ENCODE measurements at regions not wholly inside any gene's neighbourhood (a gene's known extent, or its start where the extent isn't known, plus 50 kb on each side); places are given as distances from the start of the nearest gene placed in this dataset.
"Not testable (repeated sequence)": the region's sequence is repeated elsewhere in the genome, so short reads cannot be mapped to it uniquely, and the experiment has no call there.

- DNase-seq (ENCODE audit: low spot score), result not testable (repeated sequence)
These were observed 760.3 kb downstream of the TTLL7 start for GRCh38 chr1:83238654-83239053.

GRCh38 chr1:83219788-83220187 is 779.1 kb downstream of the TTLL7 start:
- not testable (repeated sequence) for DNase-seq (ENCODE audit: low spot score)

DNA sequence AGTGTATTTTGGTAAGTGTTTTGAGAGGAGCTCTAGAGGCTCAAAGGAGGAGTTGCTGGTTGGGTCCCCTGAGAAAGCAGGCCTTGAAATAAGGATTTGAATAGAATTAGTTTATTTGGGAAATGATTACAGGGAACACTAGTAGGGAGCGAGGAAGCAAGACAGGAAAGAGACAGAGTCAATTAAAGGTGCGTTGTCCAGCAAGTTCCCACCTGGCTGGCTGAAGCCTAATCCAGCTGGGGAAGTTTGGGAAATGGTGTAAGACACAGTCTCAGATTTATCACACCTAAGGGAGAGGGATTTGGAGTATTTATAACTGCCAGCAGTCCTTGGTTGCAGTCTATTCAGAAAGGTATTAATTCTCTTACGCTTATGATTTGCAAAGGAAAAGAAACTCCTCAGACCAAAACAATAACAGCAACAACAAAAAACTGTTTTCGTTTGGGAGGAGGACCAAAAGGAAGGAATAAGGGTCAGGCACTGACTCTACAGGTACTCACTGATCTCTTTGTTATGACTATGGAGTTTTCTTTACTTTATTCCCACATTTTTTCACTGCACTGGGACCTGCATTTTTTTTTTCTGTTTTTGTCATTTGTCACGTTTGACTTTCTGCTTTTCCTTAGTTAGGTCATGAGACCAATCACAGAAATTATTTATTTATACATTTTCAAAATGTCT is 780.8 kb downstream of the TTLL7 start:
- not testable (repeated sequence) for DNase-seq (ENCODE audit: low spot score)

DNA sequence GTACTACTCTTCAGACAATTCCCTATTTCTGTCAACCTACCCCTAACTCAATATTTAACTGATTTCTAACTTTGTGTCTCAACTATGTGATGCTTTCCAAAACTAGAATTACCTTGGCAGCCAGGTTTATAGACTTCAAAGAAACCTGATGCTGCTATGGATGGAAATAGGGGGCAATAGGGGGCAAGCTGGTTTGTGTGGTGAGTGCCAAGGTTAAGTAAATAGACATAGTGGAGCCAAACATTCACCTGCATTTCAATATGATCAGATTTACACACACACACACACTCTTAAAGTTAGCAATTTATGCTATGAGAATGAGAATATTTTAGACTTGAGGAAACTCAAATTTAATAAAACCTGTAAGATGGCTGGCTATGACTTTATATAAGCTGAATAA is 784.6 kb downstream of the TTLL7 start:
- DNase-seq (ENCODE audit: low spot score), result not testable (repeated sequence)

DNA sequence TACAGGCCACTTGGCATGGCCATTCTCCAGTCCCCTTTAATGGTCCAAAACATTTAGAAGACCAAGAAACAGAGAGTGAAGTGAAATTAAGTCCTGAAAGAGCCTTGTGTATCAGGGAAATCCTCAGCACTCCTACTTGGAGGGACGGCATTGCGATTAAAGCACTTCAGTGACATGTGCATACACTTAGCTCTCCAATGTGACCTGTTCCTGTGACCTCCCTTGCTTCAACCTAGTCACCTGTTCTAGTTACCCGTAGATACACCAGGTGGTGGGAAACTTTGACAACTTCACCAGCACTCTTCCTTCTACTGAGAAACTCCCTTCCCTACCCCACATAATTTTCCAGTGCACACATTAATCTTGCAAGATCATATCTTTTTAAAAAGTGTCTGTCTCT is 785.3 kb downstream of the TTLL7 start:
- DNase-seq (ENCODE audit: low spot score), result not testable (repeated sequence)

GRCh38 chr1:83212033-83212432 is 786.9 kb downstream of the TTLL7 start:
- DNase-seq (ENCODE audit: low spot score), result not testable (repeated sequence)

GRCh38 chr1:83208540-83208939 is 790.4 kb downstream of the TTLL7 start:
- DNase-seq (ENCODE audit: low spot score), result not testable (repeated sequence)

DNA sequence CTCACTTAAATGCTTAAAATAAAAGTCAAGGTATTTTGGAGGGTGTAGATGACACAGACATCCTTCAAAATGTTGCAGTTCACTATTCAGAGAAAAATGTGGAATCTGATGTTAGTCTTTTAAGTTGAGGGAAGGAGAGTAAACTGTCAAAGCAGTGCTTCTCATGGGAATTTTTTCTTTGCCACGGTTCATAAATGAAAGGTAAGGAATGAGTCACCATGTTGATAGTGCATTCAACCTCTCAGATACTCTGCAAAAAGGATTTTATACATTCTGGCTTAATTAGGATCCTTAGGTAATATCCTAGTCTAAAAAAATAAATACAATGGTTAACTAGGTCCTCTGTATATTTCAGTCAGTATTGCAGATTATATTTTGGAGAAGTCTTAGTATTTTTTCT is 804.3 kb downstream of the TTLL7 start:
- DNase-seq (ENCODE audit: low spot score), result not testable (repeated sequence)

DNA sequence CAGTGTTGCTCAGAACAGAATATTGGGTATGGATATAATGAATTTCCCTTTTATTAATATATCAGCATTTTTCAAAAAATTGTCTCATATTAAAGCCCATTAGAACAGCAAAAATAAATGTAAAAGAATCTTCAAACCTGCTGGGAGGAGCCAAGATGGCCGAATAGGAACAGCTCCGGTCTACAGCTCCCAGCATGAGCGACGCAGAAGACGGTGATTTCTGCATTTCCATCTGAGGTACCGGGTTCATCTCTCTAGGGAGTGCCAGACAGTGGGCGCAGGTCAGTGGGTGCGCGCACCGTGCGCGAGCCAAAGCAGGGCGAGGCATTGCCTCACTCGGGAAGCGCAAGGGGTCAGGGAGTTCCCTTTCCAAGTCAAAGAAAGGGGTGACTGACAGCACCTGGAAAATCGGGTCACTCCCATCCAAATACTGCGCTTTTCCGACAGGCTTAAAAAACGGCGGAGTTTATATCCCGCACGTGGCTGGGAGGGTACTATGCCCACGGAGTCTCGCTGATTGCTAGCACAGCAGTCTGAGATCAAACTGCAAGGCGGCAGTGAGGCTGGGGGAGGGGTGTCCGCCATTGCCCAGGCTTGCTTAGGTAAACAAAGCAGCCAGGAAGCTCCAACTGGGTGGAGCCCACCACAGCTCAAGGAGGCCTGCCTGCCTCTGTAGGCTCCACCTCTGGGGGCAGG is 816.8 kb downstream of the TTLL7 start:
- DNase-seq (ENCODE audit: low spot score), result not testable (repeated sequence)

GRCh38 chr1:83180621-83181020 is 818.3 kb downstream of the TTLL7 start:
- not testable (repeated sequence) for DNase-seq (ENCODE audit: low spot score)

GRCh38 chr1:83167634-83168033 is 831.3 kb downstream of the TTLL7 start:
- DNase-seq (ENCODE audit: low spot score), result not testable (repeated sequence)

- not testable (repeated sequence) for DNase-seq (ENCODE audit: low spot score)
These were observed 835.0 kb downstream of the TTLL7 start for GRCh38 chr1:83163879-83164475.

- DNase-seq (ENCODE audit: low spot score), result not testable (repeated sequence)
These were observed 840.0 kb downstream of the TTLL7 start for GRCh38 chr1:83158924-83159323.

DNA sequence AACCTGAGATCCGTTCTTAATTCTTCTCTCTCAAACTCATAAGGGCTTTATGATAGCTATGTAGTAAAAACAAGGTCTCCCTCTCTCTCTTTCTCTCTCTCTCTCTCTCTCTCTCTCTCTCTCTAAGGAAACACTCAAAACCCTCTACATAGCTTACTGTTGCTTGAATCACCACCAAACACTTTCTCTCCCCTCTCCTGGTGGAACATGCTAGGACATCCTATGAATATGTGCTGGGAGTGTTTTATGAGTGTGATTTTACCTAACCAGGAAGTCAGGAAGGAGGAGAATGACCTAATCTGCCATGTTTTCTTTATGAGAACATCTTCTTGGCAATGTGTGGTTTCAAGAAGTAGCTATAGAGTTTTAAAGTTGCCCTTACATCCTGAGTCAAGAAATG is 844.6 kb downstream of the TTLL7 start:
- peak; percentile 11 for DNase-seq (ENCODE audit: low spot score)

DNA sequence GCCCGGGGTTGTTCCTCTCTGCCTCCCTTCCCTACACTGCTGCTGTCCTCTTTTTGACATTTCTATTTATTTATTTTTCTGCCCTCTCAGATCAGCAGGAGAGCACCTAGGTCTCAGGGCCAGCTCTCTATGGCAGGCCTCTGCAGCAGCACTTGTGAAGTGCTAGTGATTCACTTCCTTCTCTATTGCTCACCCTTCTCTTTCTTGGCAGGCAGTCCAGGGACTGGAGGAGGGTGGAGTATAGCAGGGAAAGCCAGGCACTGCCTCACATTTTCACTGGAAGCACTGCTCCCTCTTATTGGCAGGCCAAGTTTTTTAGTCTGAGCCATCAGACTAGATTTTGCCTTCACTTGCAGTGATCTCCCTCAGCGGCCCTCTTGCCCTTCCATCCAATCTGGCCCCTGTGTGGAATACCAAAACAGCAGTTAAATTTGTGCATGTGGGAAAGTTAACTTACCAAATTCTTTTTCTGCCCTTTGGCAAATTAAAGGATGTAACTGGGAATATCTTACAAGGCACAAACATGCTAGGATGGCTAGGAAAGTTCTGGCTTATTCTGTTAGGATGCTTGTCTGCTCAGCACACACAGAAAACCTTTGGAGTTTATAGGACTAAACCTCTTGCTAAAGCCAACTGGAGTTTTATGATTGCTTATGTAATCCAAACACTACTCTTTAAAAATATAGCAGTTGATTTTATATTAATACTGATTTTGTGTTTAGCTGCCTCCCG is 847.6 kb downstream of the TTLL7 start:
- peak; percentile 48 for DNase-seq (ENCODE audit: low spot score)

DNA sequence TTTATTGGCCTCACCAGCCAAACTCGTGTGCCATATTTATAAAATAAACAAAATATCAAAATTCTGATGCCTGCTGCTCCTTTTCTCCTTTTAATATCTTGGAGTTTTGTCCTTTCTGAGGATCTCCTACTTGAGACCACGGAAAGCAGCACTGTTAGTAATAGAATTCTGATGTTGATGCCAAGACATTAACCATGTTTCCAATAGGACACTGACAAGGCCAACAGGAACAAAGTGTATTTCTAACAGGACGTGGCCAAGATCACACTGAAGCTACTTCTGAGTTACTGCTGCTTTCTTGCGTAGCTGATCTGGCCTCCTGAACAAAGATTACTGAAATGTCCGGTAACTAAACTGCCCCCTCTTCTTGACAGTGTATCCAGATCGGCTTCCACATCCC is 848.5 kb downstream of the TTLL7 start:
- not testable (repeated sequence) for DNase-seq (ENCODE audit: low spot score)

DNA sequence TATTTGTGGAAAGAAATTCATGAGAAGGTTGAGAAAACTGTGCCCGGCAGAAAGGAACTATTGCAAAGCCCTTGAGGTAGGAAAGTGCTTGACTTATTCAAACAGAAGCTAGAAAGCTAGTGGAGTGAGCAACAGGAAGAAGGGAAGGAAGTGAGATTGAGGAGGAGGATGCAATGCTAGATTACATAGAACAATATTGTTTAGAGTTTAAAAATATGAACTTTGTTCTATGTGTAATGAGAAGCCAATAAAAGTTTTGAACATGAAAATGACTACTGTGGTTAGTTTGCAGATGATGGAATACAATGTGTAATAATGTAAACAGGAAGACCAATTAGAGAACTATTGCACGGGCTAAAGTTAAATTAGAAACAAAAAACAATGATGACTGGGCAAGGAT is 853.1 kb downstream of the TTLL7 start:
- not testable (repeated sequence) for DNase-seq (ENCODE audit: low spot score)

- DNase-seq (ENCODE audit: low spot score), result not testable (repeated sequence)
These were observed 856.1 kb downstream of the TTLL7 start for GRCh38 chr1:83142802-83143201.

DNA sequence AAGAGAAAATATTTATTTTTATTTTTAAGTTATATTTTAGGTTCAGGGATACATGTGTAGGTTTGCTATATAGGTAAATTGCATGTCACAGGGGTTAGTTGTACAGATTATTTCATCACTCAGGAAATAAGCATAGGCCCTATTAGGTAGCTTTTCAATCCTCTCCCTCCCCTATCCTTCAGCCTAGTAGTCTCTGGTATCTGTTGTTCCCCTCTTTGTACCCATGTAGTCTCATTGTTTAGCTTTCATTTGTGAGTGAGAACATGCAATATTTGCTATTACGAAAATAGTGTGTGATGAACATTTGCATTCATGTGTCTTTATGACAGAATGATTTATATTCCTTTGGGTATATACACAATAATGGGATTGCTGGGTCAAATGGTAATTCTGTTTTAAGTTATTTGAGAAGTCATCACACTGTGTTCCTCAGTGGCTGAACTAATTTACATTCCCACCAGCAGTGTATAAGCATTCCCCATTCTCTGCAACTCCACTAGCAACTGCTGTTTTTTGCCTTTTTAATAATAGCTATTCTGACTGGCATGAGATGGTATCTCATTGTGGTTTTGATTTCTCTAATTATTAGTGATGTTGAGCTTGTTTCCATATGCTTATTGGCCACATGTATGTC is 863.3 kb downstream of the TTLL7 start:
- not testable (repeated sequence) for DNase-seq (ENCODE audit: low spot score)

GRCh38 chr1:83134322-83135014 is 864.5 kb downstream of the TTLL7 start:
- DNase-seq (ENCODE audit: low spot score), result not testable (repeated sequence)

- no peak for DNase-seq (ENCODE audit: low spot score)
These were observed 867.3 kb downstream of the TTLL7 start for GRCh38 chr1:83131692-83131955.

All from kidney capillary endothelial cell (primary cell).